Sigmoid colon (tissue), 3 donors: ENCODE measurements at regions not wholly inside any gene's neighbourhood (a gene's known extent, or its start where the extent isn't known, plus 50 kb on each side); places are given as distances from the start of the nearest gene placed in this dataset.

Source experiments
- CTCF ChIP-seq, 4 experiments: fragments of 450-650 bp in 3 of 4; fragments of 200-600 bp in 1 of 4; IDR thresholded peaks; one replicate each; pipeline ENCODE4 v1.5.1; 2016 to 2019; ENCODE audit warnings: antibody characterized with exemption in 4 of 4, mild to moderate bottlenecking in 3 of 4, moderate library complexity in 2 of 4
- POLR2A ChIP-seq, 2 donors: fragments of 450-650 bp; IDR thresholded peaks; one replicate each; pipeline ENCODE4 v1.6.1; 2016; ENCODE audit warnings: antibody characterized with exemption in 2 of 2, mild to moderate bottlenecking in 2 of 2, moderate library complexity in 2 of 2

GRCh38 chr11:130781931-130782330 lies 134.3 kb downstream of the SNX19 start:
- no peak for TF ChIP-seq CTCF (IDR thresholded peaks at IDR 0.05)
- TF ChIP-seq POLR2A (IDR thresholded peaks at IDR 0.05) = no peak
